Liver (tissue), 8 donors: ENCODE measurements at regions not wholly inside any gene's neighbourhood (a gene's known extent, or its start where the extent isn't known, plus 50 kb on each side); places are given as distances from the start of the nearest gene placed in this dataset.

Experiments used
- DNase-seq: peaks from one replicate; pipeline ENCODE4 v3.0.0-alpha.2; 2017; ENCODE audit warnings: low spot score
- H3K27ac ChIP-seq, 2 donors: one replicate each; pipeline ENCODE4 v1.7.0; 2013; ENCODE audit warnings: inconsistent platforms in 2 of 2, low read length in 2 of 2, control low read depth in 1 of 2, low read depth in 1 of 2, mild to moderate bottlenecking in 1 of 2
- H3K27me3 ChIP-seq, 4 donors: one replicate each; pipeline versions ENCODE4 v1.6.1 to v1.7.0; 2013; ENCODE audit warnings: low read length in 3 of 4, inconsistent platforms in 1 of 4, mild to moderate bottlenecking in 1 of 4, moderate library complexity in 1 of 4; ENCODE audit not compliant: control insufficient read depth in 4 of 4, insufficient read depth in 4 of 4
- H3K36me3 ChIP-seq, 4 donors: one replicate each; pipeline versions ENCODE4 v1.6.1 to v1.7.0; 2013; ENCODE audit warnings: low read length in 3 of 4, mild to moderate bottlenecking in 3 of 4, low read depth in 1 of 4, moderate library complexity in 1 of 4; ENCODE audit not compliant: control insufficient read depth in 4 of 4, insufficient read depth in 3 of 4
- H3K4me1 ChIP-seq, 4 donors: one replicate each; pipeline versions ENCODE4 v1.6.1 to v1.7.0; 2013; ENCODE audit warnings: low read length in 3 of 4, mild to moderate bottlenecking in 3 of 4, moderate library complexity in 1 of 4; ENCODE audit not compliant: control insufficient read depth in 4 of 4, insufficient read depth in 4 of 4
- H3K4me3 ChIP-seq, 3 donors: one replicate each; pipeline versions ENCODE4 v1.6.1 to v1.7.0; 2013; ENCODE audit warnings: low read length in 3 of 3, control low read depth in 1 of 3, low read depth in 1 of 3, mild to moderate bottlenecking in 1 of 3
- H3K9ac ChIP-seq, 2 donors: one replicate each; pipeline ENCODE4 v1.7.0; 2013; ENCODE audit warnings: low read length in 2 of 2, mild to moderate bottlenecking in 2 of 2, moderate library complexity in 2 of 2, control low read depth in 1 of 2, low read depth in 1 of 2
- H3K9me3 ChIP-seq, 4 donors: one replicate each; pipeline versions ENCODE4 v1.6.1 to v1.7.0; 2013; ENCODE audit warnings: low read length in 3 of 4; ENCODE audit not compliant: control insufficient read depth in 4 of 4
- CTCF ChIP-seq: fragments of 150-350 bp; IDR thresholded peaks from 2 replicates; pipeline ENCODE4 v1.5.1; 2017; ENCODE audit warnings: improper control_type of control experiment, low read depth, low read length; ENCODE audit not compliant: missing input control
- EGR1 ChIP-seq, 2 donors: IDR thresholded peaks; 2 replicates each; pipeline ENCODE4 v1.6.1; 2016 to 2018; ENCODE audit warnings: antibody characterized with exemption in 2 of 2, low read depth in 2 of 2
- FOXA1 ChIP-seq: IDR thresholded peaks from 2 replicates; pipeline ENCODE4 v1.6.1; 2016; ENCODE audit warnings: antibody characterized with exemption
- FOXA2 ChIP-seq: IDR thresholded peaks from 2 replicates; pipeline ENCODE4 v1.6.1; 2016; ENCODE audit warnings: antibody characterized with exemption
- GABPA ChIP-seq, 2 donors: IDR thresholded peaks in 1 of 2; conservative IDR thresholded peaks in 1 of 2; 2 replicates each; pipeline ENCODE4 v1.6.1; 2016; ENCODE audit warnings: antibody characterized with exemption in 2 of 2, mild to moderate bottlenecking in 1 of 2, moderate library complexity in 1 of 2
- HNF4A ChIP-seq, 2 donors: conservative IDR thresholded peaks; 2 replicates each; pipeline ENCODE4 v1.6.1; 2016; ENCODE audit warnings: antibody characterized with exemption in 2 of 2, mild to moderate bottlenecking in 2 of 2
- HNF4G ChIP-seq: IDR thresholded peaks from 2 replicates; pipeline ENCODE4 v1.6.1; 2016; ENCODE audit warnings: antibody characterized with exemption
- JUND ChIP-seq, 2 donors: IDR thresholded peaks; 2 replicates each; pipeline ENCODE4 v1.6.1; 2016; ENCODE audit warnings: antibody characterized with exemption in 2 of 2
- NR2F2 ChIP-seq: IDR thresholded peaks from 2 replicates; pipeline ENCODE4 v1.6.1; 2016; ENCODE audit warnings: antibody characterized with exemption
- RAD21 ChIP-seq, 2 donors: IDR thresholded peaks; 2 replicates each; pipeline ENCODE4 v1.6.1; 2016; ENCODE audit warnings: antibody characterized with exemption in 2 of 2, mild to moderate bottlenecking in 2 of 2
- REST ChIP-seq: IDR thresholded peaks from 2 replicates; pipeline ENCODE4 v1.6.1; 2016; ENCODE audit warnings: antibody characterized with exemption, mild to moderate bottlenecking
- RXRA ChIP-seq, 2 donors: IDR thresholded peaks; 2 replicates each; pipeline ENCODE4 v1.6.1; 2017 to 2018; ENCODE audit warnings: antibody characterized with exemption in 2 of 2, mild to moderate bottlenecking in 1 of 2
- SP1 ChIP-seq: IDR thresholded peaks from 2 replicates; pipeline ENCODE4 v1.6.1; 2018; ENCODE audit warnings: antibody characterized with exemption, mild to moderate bottlenecking
- TAF1 ChIP-seq: conservative IDR thresholded peaks from 2 replicates; pipeline ENCODE4 v1.6.1; 2016; ENCODE audit warnings: antibody characterized with exemption, mild to moderate bottlenecking
- YY1 ChIP-seq: IDR thresholded peaks from 2 replicates; pipeline ENCODE4 v1.6.1; 2016; ENCODE audit warnings: antibody characterized with exemption, mild to moderate bottlenecking
- WGBS: extraction: QIAGEN DNeasy Blood & Tissue Kit; methylation state at CpG from one replicate; pipeline ENCODE4 v1.1.7; 2013; 5-methylcytosine and 5-hydroxymethylcytosine counted together
- TF ChIP-seq, protein P1 (sequence below): IDR thresholded peaks from 2 replicates; pipeline ENCODE4 v1.6.1; 2016; ENCODE audit warnings: antibody characterized with exemption
- TF ChIP-seq, protein P2 (sequence below): IDR thresholded peaks from 2 replicates; pipeline ENCODE4 v1.6.1; 2016; ENCODE audit warnings: antibody characterized with exemption
- TF ChIP-seq, protein P3 (sequence below): IDR thresholded peaks from 2 replicates; pipeline ENCODE4 v1.6.1; 2016; ENCODE audit warnings: antibody characterized with exemption
- donor health status: healthy.
- donor health status: healthy.
- donor health status: healthy.
- donor health status: healthy.
- donor health status: healthy.

- no peak for DNase-seq
- Histone ChIP-seq H3K9me3 (no peaks in the 10 kb centered on the region), H3K4me3 (no peak overlapping the region), H3K9ac (no peak overlapping the region), H3K4me1 (no peaks in the 10 kb centered on the region), H3K27ac (no peak overlapping the region), H3K27me3 (peaks cover 0 to 9% (median 0%) of the 10 kb centered on the region in 4 donors), H3K36me3 (no peaks in the 10 kb centered on the region)
- TF ChIP-seq RXRA (IDR thresholded peaks at IDR 0.05) = no peak
- no peak for TF ChIP-seq YY1
- TF ChIP-seq RAD21 (IDR thresholded peaks at IDR 0.05) = no peak
- TF ChIP-seq JUND (IDR thresholded peaks at IDR 0.05) = no peak
- TF ChIP-seq REST = no peak
- no peak for TF ChIP-seq CTCF
- TF ChIP-seq, protein P1, sequence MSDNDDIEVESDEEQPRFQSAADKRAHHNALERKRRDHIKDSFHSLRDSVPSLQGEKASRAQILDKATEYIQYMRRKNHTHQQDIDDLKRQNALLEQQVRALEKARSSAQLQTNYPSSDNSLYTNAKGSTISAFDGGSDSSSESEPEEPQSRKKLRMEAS = no peak
- WGBS = 77% methylated on average over 8 of the region's 8 CpGs
These were observed 146.4 kb downstream of the RPS12 start for GRCh38 chr6:132960720-132961119.

DNA sequence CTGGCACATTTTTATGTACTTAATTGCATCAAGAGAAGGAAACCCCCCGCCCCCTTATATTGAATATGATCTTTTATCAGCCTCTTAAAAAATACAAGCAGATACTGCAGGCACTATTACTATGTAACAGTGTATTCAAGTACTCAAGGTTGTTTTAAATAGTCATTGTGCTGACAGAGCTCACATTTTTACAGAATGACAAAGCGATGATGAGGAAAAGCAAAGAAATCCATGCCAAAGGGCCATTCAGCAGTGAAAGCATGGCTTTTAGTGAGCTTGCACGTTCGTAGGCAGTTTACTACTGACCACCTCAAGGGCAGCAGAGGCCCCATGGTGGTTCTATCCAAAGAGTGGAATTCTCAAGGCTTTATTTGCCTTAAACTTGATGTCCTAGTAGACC lies 146.8 kb downstream of the RPS12 start:
- 78% methylated on average over 4 of the region's 4 CpGs for WGBS
- no peaks in the 10 kb centered on the region for H3K9me3 ChIP-seq
- H3K4me3 ChIP-seq = no peak overlapping the region
- TF ChIP-seq HNF4A (conservative IDR thresholded peaks at IDR 0.05) (no peak), NR2F2 (no peak), FOXA2 (no peak), CTCF (no peak), EGR1 (IDR thresholded peaks at IDR 0.05; ENCODE audit: low read depth in 2 of 2) (no peak), RAD21 (IDR thresholded peaks at IDR 0.05) (no peak), SP1 (no peak), RXRA (IDR thresholded peaks at IDR 0.05) (no peak), YY1 (no peak), HNF4G (no peak), GABPA (IDR thresholded peaks at IDR 0.05 in 1 of 2, conservative IDR thresholded peaks at IDR 0.05 in 1 of 2) (no peak), JUND (IDR thresholded peaks at IDR 0.05) (no peak), FOXA1 (no peak), REST (no peak), TAF1 (no peak)
- TF ChIP-seq, protein P1 = no peak
- TF ChIP-seq, protein P2, sequence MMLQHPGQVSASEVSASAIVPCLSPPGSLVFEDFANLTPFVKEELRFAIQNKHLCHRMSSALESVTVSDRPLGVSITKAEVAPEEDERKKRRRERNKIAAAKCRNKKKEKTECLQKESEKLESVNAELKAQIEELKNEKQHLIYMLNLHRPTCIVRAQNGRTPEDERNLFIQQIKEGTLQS = no peak
- TF ChIP-seq, protein P3, sequence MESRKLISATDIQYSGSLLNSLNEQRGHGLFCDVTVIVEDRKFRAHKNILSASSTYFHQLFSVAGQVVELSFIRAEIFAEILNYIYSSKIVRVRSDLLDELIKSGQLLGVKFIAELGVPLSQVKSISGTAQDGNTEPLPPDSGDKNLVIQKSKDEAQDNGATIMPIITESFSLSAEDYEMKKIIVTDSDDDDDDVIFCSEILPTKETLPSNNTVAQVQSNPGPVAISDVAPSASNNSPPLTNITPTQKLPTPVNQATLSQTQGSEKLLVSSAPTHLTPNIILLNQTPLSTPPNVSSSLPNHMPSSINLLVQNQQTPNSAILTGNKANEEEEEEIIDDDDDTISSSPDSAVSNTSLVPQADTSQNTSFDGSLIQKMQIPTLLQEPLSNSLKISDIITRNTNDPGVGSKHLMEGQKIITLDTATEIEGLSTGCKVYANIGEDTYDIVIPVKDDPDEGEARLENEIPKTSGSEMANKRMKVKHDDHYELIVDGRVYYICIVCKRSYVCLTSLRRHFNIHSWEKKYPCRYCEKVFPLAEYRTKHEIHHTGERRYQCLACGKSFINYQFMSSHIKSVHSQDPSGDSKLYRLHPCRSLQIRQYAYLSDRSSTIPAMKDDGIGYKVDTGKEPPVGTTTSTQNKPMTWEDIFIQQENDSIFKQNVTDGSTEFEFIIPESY = no peak
- peaks cover 0 to 9% (median 0%) of the 10 kb centered on the region in 4 donors for H3K27me3 ChIP-seq
- no peak overlapping the region for H3K9ac ChIP-seq
- H3K4me1 ChIP-seq = no peaks in the 10 kb centered on the region
- no peak overlapping the region for H3K27ac ChIP-seq
- H3K36me3 ChIP-seq = no peaks in the 10 kb centered on the region
- no peak for DNase-seq
